LNCAP (cell line): ENCODE measurements at regions not wholly inside any gene's neighbourhood (a gene's known extent, or its start where the extent isn't known, plus 50 kb on each side); places are given as distances from the start of the nearest gene placed in this dataset.

Source experiments
- TF ChIP-seq, protein P1 (sequence below): fragments of 450-650 bp; IDR thresholded peaks from 2 replicates; pipeline ENCODE4 v1.5.1; 2017; ENCODE audit warnings: mild to moderate bottlenecking

DNA sequence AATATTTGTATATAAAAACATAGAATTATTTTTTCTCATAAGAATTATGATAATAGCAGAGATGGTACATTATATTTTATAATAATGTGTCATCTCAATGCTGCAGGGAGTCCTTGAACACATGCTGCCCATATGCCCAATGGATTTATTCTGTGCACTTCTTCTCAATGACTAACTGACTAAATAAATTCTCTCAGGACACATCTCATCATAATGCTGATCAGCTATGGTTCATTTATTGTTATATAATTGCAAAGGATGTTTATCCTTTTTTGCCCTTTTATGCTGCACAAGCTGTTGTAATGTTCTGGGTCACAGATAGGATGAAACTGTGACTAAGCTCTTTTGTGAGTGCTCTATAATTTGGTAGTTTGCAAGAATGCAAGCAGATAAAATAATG, 1273.3 kb upstream of the ATXN8OS start:
- TF ChIP-seq, protein P1, sequence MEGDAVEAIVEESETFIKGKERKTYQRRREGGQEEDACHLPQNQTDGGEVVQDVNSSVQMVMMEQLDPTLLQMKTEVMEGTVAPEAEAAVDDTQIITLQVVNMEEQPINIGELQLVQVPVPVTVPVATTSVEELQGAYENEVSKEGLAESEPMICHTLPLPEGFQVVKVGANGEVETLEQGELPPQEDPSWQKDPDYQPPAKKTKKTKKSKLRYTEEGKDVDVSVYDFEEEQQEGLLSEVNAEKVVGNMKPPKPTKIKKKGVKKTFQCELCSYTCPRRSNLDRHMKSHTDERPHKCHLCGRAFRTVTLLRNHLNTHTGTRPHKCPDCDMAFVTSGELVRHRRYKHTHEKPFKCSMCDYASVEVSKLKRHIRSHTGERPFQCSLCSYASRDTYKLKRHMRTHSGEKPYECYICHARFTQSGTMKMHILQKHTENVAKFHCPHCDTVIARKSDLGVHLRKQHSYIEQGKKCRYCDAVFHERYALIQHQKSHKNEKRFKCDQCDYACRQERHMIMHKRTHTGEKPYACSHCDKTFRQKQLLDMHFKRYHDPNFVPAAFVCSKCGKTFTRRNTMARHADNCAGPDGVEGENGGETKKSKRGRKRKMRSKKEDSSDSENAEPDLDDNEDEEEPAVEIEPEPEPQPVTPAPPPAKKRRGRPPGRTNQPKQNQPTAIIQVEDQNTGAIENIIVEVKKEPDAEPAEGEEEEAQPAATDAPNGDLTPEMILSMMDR = no peak

DNA sequence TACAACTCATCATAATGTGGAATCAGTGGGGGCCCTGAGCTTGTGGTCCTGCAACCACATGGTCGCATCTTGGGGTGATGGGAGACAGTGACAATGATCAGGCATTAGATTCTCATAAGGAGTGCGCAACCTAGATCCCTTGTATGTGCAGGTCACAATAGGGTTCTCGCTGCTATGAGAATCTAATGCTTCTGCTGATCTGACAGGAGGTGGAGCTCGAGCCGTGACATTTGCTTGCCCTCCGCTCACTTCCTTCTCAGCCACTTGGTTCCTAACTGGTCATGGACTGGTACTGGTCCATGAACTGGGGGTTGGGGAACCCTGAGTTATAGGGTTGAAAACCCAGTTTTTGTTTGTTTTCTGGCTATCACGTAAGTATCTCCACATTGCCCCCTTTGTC, 1290.9 kb upstream of the ATXN8OS start:
- TF ChIP-seq, protein P1 = no peak

DNA sequence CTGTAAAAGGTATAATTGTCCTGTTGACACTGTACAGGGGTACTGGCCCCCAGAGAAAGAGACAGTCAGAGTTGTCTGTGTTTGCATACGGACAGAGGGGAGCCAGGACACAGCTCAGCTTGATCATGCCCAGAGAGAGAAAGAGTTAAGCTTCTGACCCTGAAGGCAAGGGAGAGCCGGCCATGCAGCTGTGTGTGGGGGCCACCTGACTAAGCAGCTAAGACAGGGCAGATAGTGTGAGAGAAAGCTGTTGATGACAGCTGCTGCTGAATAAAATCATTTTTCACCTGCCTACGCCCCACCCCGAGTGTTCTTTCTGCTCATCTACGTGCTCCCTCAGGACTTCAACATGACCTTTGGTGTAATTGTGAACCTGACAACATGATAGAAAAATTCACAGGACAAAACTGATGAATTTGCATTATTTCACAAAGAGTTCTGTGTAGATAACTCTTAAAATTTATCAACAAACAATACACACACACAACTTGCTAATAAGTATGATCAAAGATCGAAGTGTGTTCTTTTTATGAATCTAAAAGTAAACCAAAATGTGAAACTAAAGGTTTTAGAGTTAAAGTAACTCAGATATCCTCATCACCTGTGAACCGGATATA, 1294.3 kb upstream of the ATXN8OS start:
- TF ChIP-seq, protein P1 = no peak

DNA sequence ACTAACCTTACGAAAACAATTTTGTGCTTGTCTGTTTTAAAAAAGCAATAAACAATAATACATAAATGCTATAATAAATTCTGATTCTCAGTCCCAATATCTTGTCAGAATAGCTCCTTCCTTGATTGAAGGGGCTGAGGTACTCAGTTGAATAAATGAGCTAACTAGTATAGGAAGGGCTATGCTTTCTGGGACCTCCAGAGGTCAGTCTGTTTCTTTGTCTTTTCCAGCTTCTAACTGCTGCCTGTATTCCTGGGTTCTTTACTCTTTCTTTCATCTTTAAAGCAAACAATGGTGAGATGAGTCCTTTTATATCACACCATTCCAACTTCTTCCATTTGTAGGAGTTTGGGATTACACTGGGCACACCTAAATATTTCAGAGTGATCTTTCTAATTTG, 1297.0 kb upstream of the ATXN8OS start:
- TF ChIP-seq, protein P1 = peak; percentile 23; the same call in 1 of the 2 replicates

DNA sequence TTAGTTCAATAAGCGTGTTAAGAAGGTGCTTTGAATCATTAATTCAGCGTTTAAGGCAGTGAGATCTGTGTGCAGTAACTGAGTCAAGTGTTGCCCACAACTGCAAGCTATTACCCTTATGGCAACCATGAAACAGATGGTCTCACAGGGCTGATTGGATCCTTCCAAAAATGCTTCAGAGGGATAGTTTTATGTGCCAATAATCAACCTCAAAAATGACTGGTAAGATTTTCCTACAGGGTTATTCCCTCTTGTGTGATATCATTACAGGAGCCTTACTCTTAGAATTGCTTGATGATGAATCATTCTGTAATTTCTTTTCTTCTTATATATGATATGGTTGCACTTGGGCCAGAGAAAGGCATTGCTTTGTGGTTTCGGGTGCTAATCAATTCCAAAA, 1299.2 kb upstream of the ATXN8OS start:
- TF ChIP-seq, protein P1 = no peak

DNA sequence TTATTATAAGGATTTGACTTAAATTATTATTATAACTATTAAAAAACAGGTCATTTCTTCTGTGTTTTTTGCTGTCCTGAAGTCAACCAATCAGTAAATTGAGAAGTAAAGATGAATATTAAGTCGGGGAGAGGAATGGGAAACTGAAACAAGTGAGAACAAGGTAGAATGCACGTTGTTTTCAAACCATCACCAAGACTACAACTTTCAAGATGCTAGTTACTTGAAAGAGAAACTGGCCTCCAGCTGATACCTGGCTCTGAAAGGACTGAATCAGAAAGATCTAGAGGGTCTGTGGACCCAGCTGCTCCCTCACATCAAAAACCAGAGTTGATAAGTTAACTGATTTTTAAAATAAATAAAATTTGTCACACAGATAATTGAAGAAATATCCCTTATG, 1301.5 kb upstream of the ATXN8OS start:
- TF ChIP-seq, protein P1 = no peak

DNA sequence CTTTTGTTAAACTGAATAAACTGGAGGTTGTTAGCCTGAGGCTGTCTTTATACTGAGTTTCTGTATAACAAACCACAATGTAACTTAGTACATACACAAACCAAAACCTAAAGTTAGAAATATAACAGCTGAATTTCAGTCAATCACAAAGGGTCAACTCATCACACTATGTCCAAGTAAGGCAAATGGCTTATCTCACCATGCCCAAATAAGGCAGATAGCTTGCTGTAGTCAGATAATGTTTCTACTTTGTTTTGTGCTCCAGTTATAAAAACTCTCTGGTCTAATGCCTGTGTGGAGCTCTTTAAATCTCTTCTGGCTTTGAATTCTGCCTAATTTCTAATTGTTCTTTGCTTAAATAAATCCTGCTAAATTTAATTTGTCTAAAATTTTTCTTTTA, 1323.4 kb upstream of the ATXN8OS start:
- TF ChIP-seq, protein P1 = no peak

DNA sequence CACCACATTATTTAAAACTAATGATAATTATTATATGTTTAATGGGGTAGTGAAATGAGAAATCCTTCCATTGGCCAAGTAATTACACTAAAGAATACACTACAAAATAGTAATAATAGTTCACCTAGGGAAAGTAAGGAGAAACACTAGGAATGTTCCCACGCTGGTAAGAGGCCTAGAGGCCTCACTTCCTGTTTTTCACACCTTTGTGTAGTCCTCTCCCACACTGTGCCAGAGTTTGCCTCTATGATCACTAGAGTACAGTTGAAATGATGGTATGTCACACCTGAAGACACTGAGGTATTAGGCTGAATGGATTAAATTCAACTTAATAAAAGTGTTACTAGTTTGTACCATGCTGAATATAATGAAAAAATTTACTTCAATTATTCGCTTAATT, 1348.0 kb upstream of the ATXN8OS start:
- TF ChIP-seq, protein P1 = no peak
